PC-3 (cell line): ENCODE measurements at regions not wholly inside any gene's neighbourhood (a gene's known extent, or its start where the extent isn't known, plus 50 kb on each side); places are given as distances from the start of the nearest gene placed in this dataset.

Source experiments
- ATAC-seq: fragments of 200-7000 bp; cut with Tn5 transposase; 2 replicates; pipeline ENCODE4 v1.9.1; 2020; ENCODE audit warnings: mild to moderate bottlenecking, moderate library complexity
- BruUV-seq: library from RNA; stranded (reverse); fragments of 400-500 nt; replicated peaks from 2 replicates; lab custom pipeline; 2021; lab: Mats Ljungman, UMichigan
- CTCF ChIA-PET: fragments of 300-600 bp; sonication (Branson Sonifier 250); formaldehyde crosslinking; loops from one replicate; lab custom pipeline; 2022; ENCODE audit warnings: antibody characterized with exemption; lab: Charles Lee
- POLR2A ChIA-PET: fragments of 300-600 bp; sonication (Branson Sonifier 250); formaldehyde crosslinking; loops from one replicate; lab custom pipeline; 2022; ENCODE audit warnings: antibody characterized with exemption; ENCODE audit not compliant: unreplicated experiment; lab: Charles Lee
- DNase-seq: peaks from one replicate; pipeline ENCODE4 v3.0.0-alpha.2; 2015
- H2AFZ ChIP-seq: fragments of 300-600 bp; sonication (generic); 2 replicates; pipeline ENCODE4 v1.6.0; 2016; ENCODE audit warnings: antibody characterized with exemption, low read length
- H3F3A ChIP-seq: fragments of 300-600 bp; sonication (generic); one replicate; pipeline ENCODE4 v1.6.0; 2017; ENCODE audit warnings: antibody characterized with exemption, low read length, control low read depth, mild to moderate bottlenecking; ENCODE audit not compliant: unreplicated experiment
- H3K27ac ChIP-seq: fragments of 300-600 bp; sonication (generic); 2 replicates; pipeline ENCODE4 v1.5.1; 2016; ENCODE audit warnings: mild to moderate bottlenecking, low read length
- H3K27me3 ChIP-seq: fragments of 300-600 bp; sonication (generic); 2 replicates; pipeline ENCODE4 v1.6.1; 2016; ENCODE audit warnings: low read length, mixed read lengths
- H3K36me3 ChIP-seq: fragments of 300-600 bp; sonication (generic); 2 replicates; pipeline ENCODE4 v1.6.1; 2016; ENCODE audit warnings: low read depth, mixed run types, low read length, mixed read lengths
- H3K4me1 ChIP-seq: fragments of 300-600 bp; sonication (generic); 2 replicates; pipeline ENCODE4 v1.5.1; 2016; ENCODE audit warnings: low read length; ENCODE audit not compliant: insufficient read depth
- H3K4me2 ChIP-seq: fragments of 300-600 bp; sonication (generic); 2 replicates; pipeline ENCODE4 v1.6.0; 2016; ENCODE audit warnings: low read length
- H3K4me3 ChIP-seq: fragments of 300-600 bp; sonication (generic); 2 replicates; pipeline ENCODE4 v1.5.1; 2016; ENCODE audit warnings: mild to moderate bottlenecking, low read length, mixed read lengths
- H3K79me2 ChIP-seq: fragments of 300-600 bp; sonication (generic); 2 replicates; pipeline ENCODE4 v1.6.1; 2017; ENCODE audit warnings: low read length, mixed read lengths
- H3K9ac ChIP-seq: fragments of 300-600 bp; sonication (generic); 2 replicates; pipeline ENCODE4 v1.6.0; 2016; ENCODE audit warnings: mild to moderate bottlenecking, low read length
- H3K9me2 ChIP-seq: fragments of 300-600 bp; sonication (generic); replicated peaks from 2 replicates; pipeline ENCODE4 v1.6.1; 2016; ENCODE audit warnings: mixed run types, low read length, mixed read lengths
- H3K9me3 ChIP-seq: fragments of 300-600 bp; sonication (generic); 2 replicates; pipeline ENCODE4 v1.6.1; 2016; ENCODE audit warnings: low read length, mixed read lengths
- H4K20me1 ChIP-seq: fragments of 300-600 bp; sonication (generic); 2 replicates; pipeline ENCODE4 v1.6.1; 2016; ENCODE audit warnings: low read length, mixed read lengths
- EZH2 ChIP-seq: fragments of 300-600 bp; sonication (generic); IDR thresholded peaks from one replicate; pipeline ENCODE4 v1.6.1; 2017; ENCODE audit warnings: antibody characterized with exemption, mild to moderate bottlenecking, low read length; ENCODE audit not compliant: unreplicated experiment
- EZH2phosphoT487 ChIP-seq: fragments of 300-600 bp; sonication (generic); IDR thresholded peaks from 2 replicates; pipeline ENCODE4 v1.6.1; 2018; ENCODE audit warnings: mild to moderate bottlenecking, antibody characterized with exemption, low read length, borderline replicate concordance
- intact Hi-C: fragments of 100-400 bp; cut with micrococcal nuclease; formaldehyde crosslinking; loops from 2 replicates; pipeline ENCODE4 v1.9.0; 2023
- TF ChIP-seq, protein P1 (sequence below): fragments of 300-600 bp; sonication (generic); conservative IDR thresholded peaks from 2 replicates; pipeline ENCODE4 v1.5.1; 2017; ENCODE audit warnings: antibody characterized with exemption, low read depth, mild to moderate bottlenecking, low read length

DNA sequence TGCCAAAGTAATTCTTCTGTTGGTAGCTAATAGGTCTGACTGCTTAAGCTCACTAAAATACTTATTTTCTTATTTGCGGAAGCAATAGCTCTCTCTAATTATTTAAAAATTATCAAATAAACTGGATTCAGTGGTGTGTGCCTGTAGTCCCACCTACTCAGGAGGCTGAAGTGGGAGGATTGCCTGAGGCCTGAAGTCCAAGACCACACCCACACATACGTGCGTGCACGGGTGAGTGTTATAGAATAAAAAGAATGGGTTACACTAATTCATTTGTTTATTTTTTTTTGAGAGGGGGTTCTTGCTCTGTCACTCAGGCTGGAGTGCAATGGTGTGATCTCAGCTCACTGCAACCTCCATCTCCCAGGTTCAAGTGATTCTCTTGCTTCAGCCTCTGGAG lies 94.2 kb upstream of the HNRNPU start:
- Histone ChIP-seq H3K9me3 (no peaks in the 10 kb centered on the region), H3K36me3 (no peaks in the 10 kb centered on the region), H3F3A (no peaks in the 10 kb centered on the region), H3K4me3 (no peak overlapping the region), H2AFZ (no peak overlapping the region), H3K27ac (no peak overlapping the region), H3K4me2 (no peak overlapping the region), H3K79me2 (no peaks in the 10 kb centered on the region), H3K9me2 (no peaks in the 10 kb centered on the region), H3K9ac (no peak overlapping the region), H3K4me1 (peaks cover 10% of the 10 kb centered on the region), H4K20me1 (no peaks in the 10 kb centered on the region), H3K27me3 (no peaks in the 10 kb centered on the region)
- TF ChIP-seq, protein P1, sequence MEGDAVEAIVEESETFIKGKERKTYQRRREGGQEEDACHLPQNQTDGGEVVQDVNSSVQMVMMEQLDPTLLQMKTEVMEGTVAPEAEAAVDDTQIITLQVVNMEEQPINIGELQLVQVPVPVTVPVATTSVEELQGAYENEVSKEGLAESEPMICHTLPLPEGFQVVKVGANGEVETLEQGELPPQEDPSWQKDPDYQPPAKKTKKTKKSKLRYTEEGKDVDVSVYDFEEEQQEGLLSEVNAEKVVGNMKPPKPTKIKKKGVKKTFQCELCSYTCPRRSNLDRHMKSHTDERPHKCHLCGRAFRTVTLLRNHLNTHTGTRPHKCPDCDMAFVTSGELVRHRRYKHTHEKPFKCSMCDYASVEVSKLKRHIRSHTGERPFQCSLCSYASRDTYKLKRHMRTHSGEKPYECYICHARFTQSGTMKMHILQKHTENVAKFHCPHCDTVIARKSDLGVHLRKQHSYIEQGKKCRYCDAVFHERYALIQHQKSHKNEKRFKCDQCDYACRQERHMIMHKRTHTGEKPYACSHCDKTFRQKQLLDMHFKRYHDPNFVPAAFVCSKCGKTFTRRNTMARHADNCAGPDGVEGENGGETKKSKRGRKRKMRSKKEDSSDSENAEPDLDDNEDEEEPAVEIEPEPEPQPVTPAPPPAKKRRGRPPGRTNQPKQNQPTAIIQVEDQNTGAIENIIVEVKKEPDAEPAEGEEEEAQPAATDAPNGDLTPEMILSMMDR, result no peak
- TF ChIP-seq EZH2 (no peak), EZH2phosphoT487 (no peak)
- ChIA-PET POLR2A (no interaction called here), CTCF (no interaction called here)
- BruUV-seq, result no TSS peak
- no peak for DNase-seq
- intact Hi-C loops, result no loop called here
- ATAC-seq, result no peak

DNA sequence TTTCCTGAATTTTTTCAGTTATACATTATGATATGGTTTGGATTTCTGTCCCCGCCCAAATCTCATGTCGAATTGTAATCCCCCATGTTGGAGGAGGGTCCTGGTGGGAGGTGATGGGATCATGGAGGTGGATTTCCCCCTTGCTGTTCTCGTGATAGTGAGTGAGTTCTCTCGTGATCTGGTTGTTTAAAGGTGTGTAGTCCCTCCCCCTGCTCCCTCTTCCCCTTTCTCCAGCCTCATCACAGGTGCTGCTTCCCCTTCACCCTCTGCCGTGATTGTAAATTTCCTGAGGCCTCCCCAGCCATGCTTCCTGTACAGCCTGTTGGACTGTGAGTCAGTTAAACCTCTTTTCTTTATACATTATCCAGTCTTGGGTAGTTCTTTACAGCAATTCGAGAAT lies 93.2 kb upstream of the HNRNPU start:
- Histone ChIP-seq H4K20me1 (no peaks in the 10 kb centered on the region), H3K9ac (no peak overlapping the region), H3K4me2 (no peak overlapping the region), H3K4me3 (no peak overlapping the region), H3K36me3 (no peaks in the 10 kb centered on the region), H3K9me3 (no peaks in the 10 kb centered on the region), H2AFZ (no peak overlapping the region), H3K9me2 (no peaks in the 10 kb centered on the region), H3K79me2 (no peaks in the 10 kb centered on the region), H3K27me3 (no peaks in the 10 kb centered on the region), H3F3A (no peaks in the 10 kb centered on the region), H3K27ac (no peak overlapping the region), H3K4me1 (peaks cover 10% of the 10 kb centered on the region; the same call in 1 of the 2 replicates)
- ChIA-PET CTCF (no interaction called here), POLR2A (no interaction called here)
- BruUV-seq, result no TSS peak
- ATAC-seq (no peak), DNase-seq (no peak)
- TF ChIP-seq EZH2phosphoT487 (no peak), EZH2 (no peak)
- TF ChIP-seq, protein P1, result no peak
- intact Hi-C loops, result no loop called here

DNA sequence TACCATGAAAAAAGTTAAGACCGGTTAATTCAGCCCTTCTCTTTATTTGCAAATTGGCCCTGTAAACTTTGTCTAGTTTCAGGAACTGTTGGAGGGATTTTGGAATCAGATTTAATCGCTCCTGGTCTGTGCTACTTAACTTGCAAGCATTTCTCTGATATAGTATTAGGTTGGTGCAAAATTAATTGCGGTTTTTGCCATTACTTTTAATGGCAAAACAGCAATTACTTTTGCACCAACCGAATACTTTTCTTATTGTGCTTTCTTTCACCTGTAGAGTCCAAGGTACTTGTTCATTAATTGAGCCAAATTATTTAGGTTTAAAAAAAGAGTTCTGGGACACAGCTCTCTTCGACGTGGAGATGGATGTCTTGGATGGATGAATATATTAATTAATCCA lies 92.8 kb upstream of the HNRNPU start:
- Histone ChIP-seq H3K79me2 (no peaks in the 10 kb centered on the region), H3K9me2 (no peaks in the 10 kb centered on the region), H3K4me2 (no peak overlapping the region), H3K27me3 (no peaks in the 10 kb centered on the region), H3K9ac (no peak overlapping the region), H4K20me1 (no peaks in the 10 kb centered on the region), H3K9me3 (no peaks in the 10 kb centered on the region), H3K4me3 (no peak overlapping the region), H3F3A (no peaks in the 10 kb centered on the region), H3K36me3 (no peaks in the 10 kb centered on the region), H3K27ac (no peak overlapping the region), H3K4me1 (peaks cover 11% of the 10 kb centered on the region; the same call in 1 of the 2 replicates), H2AFZ (no peak overlapping the region)
- no TSS peak for BruUV-seq
- intact Hi-C loops, result no loop called here
- CTCF ChIA-PET, result no interaction called here
- POLR2A ChIA-PET, result interaction anchor here (0.6 kb wide), 1 partner anchor 34 kb away, joined by 3 read pairs; no protein-coding TSS in a partner anchor
- ATAC-seq (no peak), DNase-seq (no peak)
- TF ChIP-seq EZH2, result no peak
- TF ChIP-seq, protein P1, result no peak
- no peak for TF ChIP-seq EZH2phosphoT487
